NCI-H1417 (cell line): ENCODE measurements at regions not wholly inside any gene's neighbourhood (a gene's known extent, or its start where the extent isn't known, plus 50 kb on each side); places are given as distances from the start of the nearest gene placed in this dataset.

ENCODE experiments used
- DNase-seq, 3 experiments: peaks; one replicate each; lab custom pipeline; 2025; lab: John Stamatoyannopoulos, UW

GRCh38 chr9:2568689-2569088, 52.9 kb upstream of the VLDLR start:
- DNase-seq = no peak

DNA sequence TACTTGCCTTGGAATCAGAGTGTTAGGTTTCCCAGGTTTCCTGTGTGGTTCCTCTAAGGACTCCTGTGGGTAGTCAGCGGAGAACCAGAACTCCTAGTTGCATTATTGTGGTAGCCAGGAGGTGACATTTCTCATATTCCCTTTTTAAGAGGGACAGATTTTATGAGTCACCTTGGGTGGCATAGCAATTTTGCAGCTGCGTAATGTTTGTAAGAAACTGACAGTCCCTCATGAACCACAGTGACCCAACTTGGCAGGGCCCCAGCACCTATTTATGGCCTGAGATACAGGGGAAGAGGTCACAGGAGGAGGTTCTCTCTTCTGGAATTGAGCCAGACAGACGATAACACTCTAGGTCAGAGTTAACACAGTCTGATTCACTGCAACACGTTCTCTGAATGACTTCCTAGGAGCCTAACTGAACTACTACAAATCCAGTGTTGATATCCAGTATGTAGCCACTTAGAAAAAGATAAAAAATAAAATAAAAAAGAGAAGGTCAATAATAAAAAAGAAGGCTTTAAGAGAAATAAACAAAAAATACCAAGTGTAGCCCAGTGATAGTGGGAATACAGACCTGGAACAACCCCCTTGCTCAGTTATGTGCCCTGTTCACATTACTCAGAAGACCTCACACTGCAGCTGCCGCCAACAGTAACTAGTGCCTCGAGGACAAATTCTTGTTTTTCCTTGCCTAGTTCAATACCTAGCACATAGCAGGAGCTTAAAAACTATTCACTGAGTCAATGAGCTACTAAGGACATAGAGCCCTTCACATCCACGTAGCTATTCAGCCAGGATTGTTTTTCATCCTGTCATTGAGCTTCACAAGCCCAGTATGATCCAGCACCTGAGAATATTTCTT, 50.7 kb upstream of the VLDLR start:
- DNase-seq = peak in 2 of 3 experiments; percentile 62 to 86
